ENCODE measurements at regions not wholly inside any gene's neighbourhood (a gene's known extent, or its start where the extent isn't known, plus 50 kb on each side); places are given as distances from the start of the nearest gene placed in this dataset.

GRCh38 chr5:86878250-86878649 is 260.5 kb downstream of the COX7C start:
- TF ChIP-seq ZNF274 (IDR thresholded peaks at IDR 0.05; ENCODE audit: low read depth, low read length) = no peak
- H3K4me3 ChIP-seq (ENCODE audit: low read length) = no peak overlapping the region

GRCh38 chr5:86879086-86879485 is 261.3 kb downstream of the COX7C start:
- no peak overlapping the region for H3K4me3 ChIP-seq (ENCODE audit: low read length)
- TF ChIP-seq ZNF274 (IDR thresholded peaks at IDR 0.05; ENCODE audit: low read depth, low read length) = no peak

GRCh38 chr5:86880344-86880743 is 262.6 kb downstream of the COX7C start:
- no peak for TF ChIP-seq ZNF274 (IDR thresholded peaks at IDR 0.05; ENCODE audit: low read depth, low read length)

GRCh38 chr5:86880785-86881492 is 263.2 kb downstream of the COX7C start:
- H3K4me3 ChIP-seq (ENCODE audit: low read length) = no peak overlapping the region

More at GRCh38 chr5:86880344-86880743, 262.6 kb downstream of the COX7C start:
- H3K4me3 ChIP-seq (ENCODE audit: low read length) = no peak overlapping the region

GRCh38 chr5:86881493-86882090 is 263.9 kb downstream of the COX7C start:
- no peak for TF ChIP-seq ZNF274 (IDR thresholded peaks at IDR 0.05; ENCODE audit: low read depth, low read length)
- H3K4me3 ChIP-seq (ENCODE audit: low read length) = no peak overlapping the region

More at GRCh38 chr5:86880785-86881492, 263.2 kb downstream of the COX7C start:
- no peak for TF ChIP-seq ZNF274 (IDR thresholded peaks at IDR 0.05; ENCODE audit: low read depth, low read length)

GRCh38 chr5:86884608-86885007 is 266.9 kb downstream of the COX7C start:
- no peak for TF ChIP-seq ZNF274 (IDR thresholded peaks at IDR 0.05; ENCODE audit: low read depth, low read length)
- H3K4me3 ChIP-seq (ENCODE audit: low read length) = no peak overlapping the region

GRCh38 chr5:86885011-86885410 is 267.3 kb downstream of the COX7C start:
- no peak overlapping the region for H3K4me3 ChIP-seq (ENCODE audit: low read length)
- no peak for TF ChIP-seq ZNF274 (IDR thresholded peaks at IDR 0.05; ENCODE audit: low read depth, low read length)

GRCh38 chr5:86885489-86886230 is 267.9 kb downstream of the COX7C start:
- H3K4me3 ChIP-seq (ENCODE audit: low read length) = no peak overlapping the region
- no peak for TF ChIP-seq ZNF274 (IDR thresholded peaks at IDR 0.05; ENCODE audit: low read depth, low read length)

- TF ChIP-seq ZNF274 (IDR thresholded peaks at IDR 0.05; ENCODE audit: low read depth, low read length) = no peak
- no peak overlapping the region for H3K4me3 ChIP-seq (ENCODE audit: low read length)
Measured at GRCh38 chr5:86890375-86890774, 272.6 kb downstream of the COX7C start.

- H3K4me3 ChIP-seq (ENCODE audit: low read length) = no peak overlapping the region
- TF ChIP-seq ZNF274 (IDR thresholded peaks at IDR 0.05; ENCODE audit: low read depth, low read length) = no peak
Measured at GRCh38 chr5:86894056-86894455, 276.3 kb downstream of the COX7C start.

- no peak overlapping the region for H3K4me3 ChIP-seq (ENCODE audit: low read length)
- TF ChIP-seq ZNF274 (IDR thresholded peaks at IDR 0.05; ENCODE audit: low read depth, low read length) = no peak
Measured at GRCh38 chr5:86896916-86897315, 279.2 kb downstream of the COX7C start.

GRCh38 chr5:86909418-86910295 is 291.9 kb downstream of the COX7C start:
- no peak for TF ChIP-seq ZNF274 (IDR thresholded peaks at IDR 0.05; ENCODE audit: low read depth, low read length)

GRCh38 chr5:86917117-86917579 is 299.4 kb downstream of the COX7C start:
- TF ChIP-seq ZNF274 (IDR thresholded peaks at IDR 0.05; ENCODE audit: low read depth, low read length) = no peak
- H3K4me3 ChIP-seq (ENCODE audit: low read length) = no peak overlapping the region

More at GRCh38 chr5:86909418-86910295, 291.9 kb downstream of the COX7C start:
- H3K4me3 ChIP-seq (ENCODE audit: low read length) = no peak overlapping the region

- no peak for TF ChIP-seq ZNF274 (IDR thresholded peaks at IDR 0.05; ENCODE audit: low read depth, low read length)
- no peak overlapping the region for H3K4me3 ChIP-seq (ENCODE audit: low read length)
Measured at GRCh38 chr5:86918246-86918645, 300.5 kb downstream of the COX7C start.

Measured in GM08714 (cell line).